ENCODE measurements at regions not wholly inside any gene's neighbourhood (a gene's known extent, or its start where the extent isn't known, plus 50 kb on each side); places are given as distances from the start of the nearest gene placed in this dataset.
"Not testable (repeated sequence)": the region's sequence is repeated elsewhere in the genome, so short reads cannot be mapped to it uniquely, and the experiment has no call there.

- not testable (repeated sequence) for DNase-seq
Observed at GRCh38 chr1:184184614-184185013, 133.1 kb downstream of the TSEN15 start.

GRCh38 chr1:184185347-184185746, 133.8 kb downstream of the TSEN15 start:
- no peak for DNase-seq

GRCh38 chr1:184186167-184186566, 134.6 kb downstream of the TSEN15 start:
- no peak for DNase-seq

GRCh38 chr1:184187097-184187496, 135.6 kb downstream of the TSEN15 start:
- no peak for DNase-seq

- no peak for DNase-seq
Observed at GRCh38 chr1:184188037-184188436, 136.5 kb downstream of the TSEN15 start.

GRCh38 chr1:184189361-184189760, 137.8 kb downstream of the TSEN15 start:
- DNase-seq, result no peak

- no peak for DNase-seq
Observed at GRCh38 chr1:184190616-184191015, 139.1 kb downstream of the TSEN15 start.

- DNase-seq, result no peak
Observed at GRCh38 chr1:184191181-184191621, 139.7 kb downstream of the TSEN15 start.

- no peak for DNase-seq
Observed at GRCh38 chr1:184192796-184193195, 141.3 kb downstream of the TSEN15 start.

- DNase-seq, result no peak
Observed at GRCh38 chr1:184193451-184193850, 141.9 kb downstream of the TSEN15 start.

GRCh38 chr1:184194236-184194635, 142.7 kb downstream of the TSEN15 start:
- DNase-seq, result no peak

- not testable (repeated sequence) for DNase-seq
Observed at GRCh38 chr1:184195722-184196121, 144.2 kb downstream of the TSEN15 start.

- DNase-seq, result no peak
Observed at GRCh38 chr1:184197831-184198230, 146.3 kb downstream of the TSEN15 start.

GRCh38 chr1:184199036-184199435, 147.5 kb downstream of the TSEN15 start:
- no peak for DNase-seq

GRCh38 chr1:184199438-184200085, 148.0 kb downstream of the TSEN15 start:
- no peak for DNase-seq

- no peak for DNase-seq
Observed at GRCh38 chr1:184208622-184209021, 157.1 kb downstream of the TSEN15 start.

GRCh38 chr1:184210031-184210430, 158.5 kb downstream of the TSEN15 start:
- no peak for DNase-seq

GRCh38 chr1:184210862-184211261, 159.3 kb downstream of the TSEN15 start:
- DNase-seq, result no peak

- no peak for DNase-seq
Observed at GRCh38 chr1:184212649-184213314, 161.3 kb downstream of the TSEN15 start.

- no peak for DNase-seq
Observed at GRCh38 chr1:184214128-184214527, 162.6 kb downstream of the TSEN15 start.

- no peak for DNase-seq
Observed at GRCh38 chr1:184215274-184215925, 163.9 kb downstream of the TSEN15 start.

- no peak for DNase-seq
Observed at GRCh38 chr1:184218458-184219075, 167.0 kb downstream of the TSEN15 start.

- no peak for DNase-seq
Observed at GRCh38 chr1:184219414-184219813, 167.4 kb upstream of the C1orf21 start.

GRCh38 chr1:184219883-184220282, 166.9 kb upstream of the C1orf21 start:
- no peak for DNase-seq

Data from hematopoietic multipotent progenitor cell treated with erythropoietin and hydrocortisone succinate and interleukin-3 and kit ligand, for 8 days (in vitro differentiated cells).